Liver (tissue), 8 donors: ENCODE measurements at regions not wholly inside any gene's neighbourhood (a gene's known extent, or its start where the extent isn't known, plus 50 kb on each side); places are given as distances from the start of the nearest gene placed in this dataset.

ENCODE experiments used
- DNase-seq: peaks from one replicate; pipeline ENCODE4 v3.0.0-alpha.2; 2017; ENCODE audit warnings: low spot score
- H3K27ac ChIP-seq, 2 donors: one replicate each; pipeline ENCODE4 v1.7.0; 2013; ENCODE audit warnings: inconsistent platforms in 2 of 2, low read length in 2 of 2, control low read depth in 1 of 2, low read depth in 1 of 2, mild to moderate bottlenecking in 1 of 2
- H3K27me3 ChIP-seq, 4 donors: one replicate each; pipeline versions ENCODE4 v1.6.1 to v1.7.0; 2013; ENCODE audit warnings: low read length in 3 of 4, inconsistent platforms in 1 of 4, mild to moderate bottlenecking in 1 of 4, moderate library complexity in 1 of 4; ENCODE audit not compliant: control insufficient read depth in 4 of 4, insufficient read depth in 4 of 4
- H3K36me3 ChIP-seq, 4 donors: one replicate each; pipeline versions ENCODE4 v1.6.1 to v1.7.0; 2013; ENCODE audit warnings: low read length in 3 of 4, mild to moderate bottlenecking in 3 of 4, low read depth in 1 of 4, moderate library complexity in 1 of 4; ENCODE audit not compliant: control insufficient read depth in 4 of 4, insufficient read depth in 3 of 4
- H3K4me1 ChIP-seq, 4 donors: one replicate each; pipeline versions ENCODE4 v1.6.1 to v1.7.0; 2013; ENCODE audit warnings: low read length in 3 of 4, mild to moderate bottlenecking in 3 of 4, moderate library complexity in 1 of 4; ENCODE audit not compliant: control insufficient read depth in 4 of 4, insufficient read depth in 4 of 4
- H3K4me3 ChIP-seq, 3 donors: one replicate each; pipeline versions ENCODE4 v1.6.1 to v1.7.0; 2013; ENCODE audit warnings: low read length in 3 of 3, control low read depth in 1 of 3, low read depth in 1 of 3, mild to moderate bottlenecking in 1 of 3
- H3K9ac ChIP-seq, 2 donors: one replicate each; pipeline ENCODE4 v1.7.0; 2013; ENCODE audit warnings: low read length in 2 of 2, mild to moderate bottlenecking in 2 of 2, moderate library complexity in 2 of 2, control low read depth in 1 of 2, low read depth in 1 of 2
- H3K9me3 ChIP-seq, 4 donors: one replicate each; pipeline versions ENCODE4 v1.6.1 to v1.7.0; 2013; ENCODE audit warnings: low read length in 3 of 4; ENCODE audit not compliant: control insufficient read depth in 4 of 4
- EGR1 ChIP-seq, 2 donors: IDR thresholded peaks; 2 replicates each; pipeline ENCODE4 v1.6.1; 2016 to 2018; ENCODE audit warnings: antibody characterized with exemption in 2 of 2, low read depth in 2 of 2
- FOXA1 ChIP-seq: IDR thresholded peaks from 2 replicates; pipeline ENCODE4 v1.6.1; 2016; ENCODE audit warnings: antibody characterized with exemption
- FOXA2 ChIP-seq: IDR thresholded peaks from 2 replicates; pipeline ENCODE4 v1.6.1; 2016; ENCODE audit warnings: antibody characterized with exemption
- GABPA ChIP-seq, 2 donors: IDR thresholded peaks in 1 of 2; conservative IDR thresholded peaks in 1 of 2; 2 replicates each; pipeline ENCODE4 v1.6.1; 2016; ENCODE audit warnings: antibody characterized with exemption in 2 of 2, mild to moderate bottlenecking in 1 of 2, moderate library complexity in 1 of 2
- HNF4A ChIP-seq, 2 donors: conservative IDR thresholded peaks; 2 replicates each; pipeline ENCODE4 v1.6.1; 2016; ENCODE audit warnings: antibody characterized with exemption in 2 of 2, mild to moderate bottlenecking in 2 of 2
- HNF4G ChIP-seq: IDR thresholded peaks from 2 replicates; pipeline ENCODE4 v1.6.1; 2016; ENCODE audit warnings: antibody characterized with exemption
- JUND ChIP-seq, 2 donors: IDR thresholded peaks; 2 replicates each; pipeline ENCODE4 v1.6.1; 2016; ENCODE audit warnings: antibody characterized with exemption in 2 of 2
- NR2F2 ChIP-seq: IDR thresholded peaks from 2 replicates; pipeline ENCODE4 v1.6.1; 2016; ENCODE audit warnings: antibody characterized with exemption
- RAD21 ChIP-seq, 2 donors: IDR thresholded peaks; 2 replicates each; pipeline ENCODE4 v1.6.1; 2016; ENCODE audit warnings: antibody characterized with exemption in 2 of 2, mild to moderate bottlenecking in 2 of 2
- RXRA ChIP-seq, 2 donors: IDR thresholded peaks; 2 replicates each; pipeline ENCODE4 v1.6.1; 2017 to 2018; ENCODE audit warnings: antibody characterized with exemption in 2 of 2, mild to moderate bottlenecking in 1 of 2
- SP1 ChIP-seq: IDR thresholded peaks from 2 replicates; pipeline ENCODE4 v1.6.1; 2018; ENCODE audit warnings: antibody characterized with exemption, mild to moderate bottlenecking
- TAF1 ChIP-seq: conservative IDR thresholded peaks from 2 replicates; pipeline ENCODE4 v1.6.1; 2016; ENCODE audit warnings: antibody characterized with exemption, mild to moderate bottlenecking
- YY1 ChIP-seq: IDR thresholded peaks from 2 replicates; pipeline ENCODE4 v1.6.1; 2016; ENCODE audit warnings: antibody characterized with exemption, mild to moderate bottlenecking
- WGBS: extraction: QIAGEN DNeasy Blood & Tissue Kit; methylation state at CpG from one replicate; pipeline ENCODE4 v1.1.7; 2013; 5-methylcytosine and 5-hydroxymethylcytosine counted together
- TF ChIP-seq, protein P1 (sequence below): IDR thresholded peaks from 2 replicates; pipeline ENCODE4 v1.6.1; 2016; ENCODE audit warnings: antibody characterized with exemption
- TF ChIP-seq, protein P2 (sequence below): IDR thresholded peaks from 2 replicates; pipeline ENCODE4 v1.6.1; 2016; ENCODE audit warnings: antibody characterized with exemption
- TF ChIP-seq, protein P3 (sequence below): IDR thresholded peaks from 2 replicates; pipeline ENCODE4 v1.6.1; 2016; ENCODE audit warnings: antibody characterized with exemption, mild to moderate bottlenecking
- TF ChIP-seq, protein P4 (sequence below): fragments of 150-350 bp; IDR thresholded peaks from 2 replicates; pipeline ENCODE4 v1.5.1; 2017; ENCODE audit warnings: improper control_type of control experiment, low read depth, low read length; ENCODE audit not compliant: missing input control
- TF ChIP-seq, protein P5 (sequence below): IDR thresholded peaks from 2 replicates; pipeline ENCODE4 v1.6.1; 2016; ENCODE audit warnings: antibody characterized with exemption
- donor health status: healthy.
- donor health status: healthy.
- donor health status: healthy.
- donor health status: healthy.
- donor health status: healthy.

DNA sequence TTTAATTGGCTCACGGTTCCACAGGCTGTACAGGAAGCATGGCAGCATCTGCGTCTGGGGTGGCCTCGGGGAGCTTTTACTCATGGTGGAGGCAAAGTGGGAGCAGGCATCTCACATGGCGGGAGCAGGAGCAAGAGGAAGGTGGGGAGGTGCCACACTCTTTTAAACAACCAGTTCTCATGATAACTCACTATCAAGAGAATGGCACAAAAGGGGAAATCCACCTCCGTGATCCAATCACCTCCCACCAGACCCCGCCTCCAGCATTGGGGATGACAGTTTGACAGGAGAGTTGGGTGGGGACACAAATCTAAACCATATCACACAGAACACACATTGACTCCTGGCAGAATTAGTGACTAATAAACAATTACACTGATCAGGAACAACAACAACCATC, 68.6 kb upstream of the ACKR3 start:
- DNase-seq, result no peak
- no peaks in the 10 kb centered on the region for H3K9me3 ChIP-seq
- TF ChIP-seq GABPA (IDR thresholded peaks at IDR 0.05 in 1 of 2, conservative IDR thresholded peaks at IDR 0.05 in 1 of 2), result no peak
- TF ChIP-seq HNF4A (conservative IDR thresholded peaks at IDR 0.05), result no peak
- TF ChIP-seq JUND (IDR thresholded peaks at IDR 0.05), result no peak
- no peak for TF ChIP-seq FOXA2
- no peak for TF ChIP-seq YY1
- TF ChIP-seq HNF4G, result no peak
- no peak for TF ChIP-seq TAF1
- TF ChIP-seq NR2F2, result no peak
- H3K27ac ChIP-seq, result no peak overlapping the region
- no peak overlapping the region for H3K9ac ChIP-seq
- WGBS, result 96% methylated on average over 6 of the region's 6 CpGs
- no peaks in the 10 kb centered on the region for H3K36me3 ChIP-seq
- H3K4me3 ChIP-seq, result no peak overlapping the region
- H3K27me3 ChIP-seq, result no peaks in the 10 kb centered on the region
- no peaks in the 10 kb centered on the region for H3K4me1 ChIP-seq

DNA sequence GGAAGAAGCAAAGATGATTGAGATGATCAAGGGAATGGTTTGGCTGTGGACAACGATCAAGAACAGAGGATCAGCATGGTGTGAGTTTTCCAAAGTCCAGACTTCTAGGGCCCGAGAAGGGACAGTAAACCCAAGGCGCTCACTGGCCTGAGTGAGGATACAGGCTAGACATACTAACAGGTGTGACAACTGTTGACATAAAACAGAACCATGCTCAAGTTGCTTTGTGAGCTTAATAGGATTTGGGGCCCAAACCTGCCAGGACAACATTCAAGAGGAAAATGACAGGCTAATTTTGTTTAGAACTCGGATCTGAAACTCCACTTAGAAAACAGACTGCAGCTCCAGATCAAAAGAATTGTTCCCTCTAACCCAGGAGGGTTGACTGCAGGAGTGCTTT, 68.1 kb upstream of the ACKR3 start:
- no peak overlapping the region for H3K9ac ChIP-seq
- H3K36me3 ChIP-seq, result no peaks in the 10 kb centered on the region
- WGBS, result 92% methylated on average over 4 of the region's 4 CpGs
- H3K4me3 ChIP-seq, result no peak overlapping the region
- H3K27me3 ChIP-seq, result no peaks in the 10 kb centered on the region
- H3K4me1 ChIP-seq, result no peaks in the 10 kb centered on the region
- no peak for DNase-seq
- TF ChIP-seq YY1 (no peak), RXRA (IDR thresholded peaks at IDR 0.05) (no peak), NR2F2 (no peak), RAD21 (IDR thresholded peaks at IDR 0.05) (no peak), SP1 (no peak), FOXA2 (no peak), GABPA (IDR thresholded peaks at IDR 0.05 in 1 of 2, conservative IDR thresholded peaks at IDR 0.05 in 1 of 2) (no peak), FOXA1 (no peak), TAF1 (no peak), HNF4G (no peak), JUND (IDR thresholded peaks at IDR 0.05) (no peak), HNF4A (conservative IDR thresholded peaks at IDR 0.05) (no peak), EGR1 (IDR thresholded peaks at IDR 0.05; ENCODE audit: low read depth in 2 of 2) (no peak)
- TF ChIP-seq, protein P1, sequence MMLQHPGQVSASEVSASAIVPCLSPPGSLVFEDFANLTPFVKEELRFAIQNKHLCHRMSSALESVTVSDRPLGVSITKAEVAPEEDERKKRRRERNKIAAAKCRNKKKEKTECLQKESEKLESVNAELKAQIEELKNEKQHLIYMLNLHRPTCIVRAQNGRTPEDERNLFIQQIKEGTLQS, result no peak
- TF ChIP-seq, protein P2, sequence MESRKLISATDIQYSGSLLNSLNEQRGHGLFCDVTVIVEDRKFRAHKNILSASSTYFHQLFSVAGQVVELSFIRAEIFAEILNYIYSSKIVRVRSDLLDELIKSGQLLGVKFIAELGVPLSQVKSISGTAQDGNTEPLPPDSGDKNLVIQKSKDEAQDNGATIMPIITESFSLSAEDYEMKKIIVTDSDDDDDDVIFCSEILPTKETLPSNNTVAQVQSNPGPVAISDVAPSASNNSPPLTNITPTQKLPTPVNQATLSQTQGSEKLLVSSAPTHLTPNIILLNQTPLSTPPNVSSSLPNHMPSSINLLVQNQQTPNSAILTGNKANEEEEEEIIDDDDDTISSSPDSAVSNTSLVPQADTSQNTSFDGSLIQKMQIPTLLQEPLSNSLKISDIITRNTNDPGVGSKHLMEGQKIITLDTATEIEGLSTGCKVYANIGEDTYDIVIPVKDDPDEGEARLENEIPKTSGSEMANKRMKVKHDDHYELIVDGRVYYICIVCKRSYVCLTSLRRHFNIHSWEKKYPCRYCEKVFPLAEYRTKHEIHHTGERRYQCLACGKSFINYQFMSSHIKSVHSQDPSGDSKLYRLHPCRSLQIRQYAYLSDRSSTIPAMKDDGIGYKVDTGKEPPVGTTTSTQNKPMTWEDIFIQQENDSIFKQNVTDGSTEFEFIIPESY, result no peak
- TF ChIP-seq, protein P3, sequence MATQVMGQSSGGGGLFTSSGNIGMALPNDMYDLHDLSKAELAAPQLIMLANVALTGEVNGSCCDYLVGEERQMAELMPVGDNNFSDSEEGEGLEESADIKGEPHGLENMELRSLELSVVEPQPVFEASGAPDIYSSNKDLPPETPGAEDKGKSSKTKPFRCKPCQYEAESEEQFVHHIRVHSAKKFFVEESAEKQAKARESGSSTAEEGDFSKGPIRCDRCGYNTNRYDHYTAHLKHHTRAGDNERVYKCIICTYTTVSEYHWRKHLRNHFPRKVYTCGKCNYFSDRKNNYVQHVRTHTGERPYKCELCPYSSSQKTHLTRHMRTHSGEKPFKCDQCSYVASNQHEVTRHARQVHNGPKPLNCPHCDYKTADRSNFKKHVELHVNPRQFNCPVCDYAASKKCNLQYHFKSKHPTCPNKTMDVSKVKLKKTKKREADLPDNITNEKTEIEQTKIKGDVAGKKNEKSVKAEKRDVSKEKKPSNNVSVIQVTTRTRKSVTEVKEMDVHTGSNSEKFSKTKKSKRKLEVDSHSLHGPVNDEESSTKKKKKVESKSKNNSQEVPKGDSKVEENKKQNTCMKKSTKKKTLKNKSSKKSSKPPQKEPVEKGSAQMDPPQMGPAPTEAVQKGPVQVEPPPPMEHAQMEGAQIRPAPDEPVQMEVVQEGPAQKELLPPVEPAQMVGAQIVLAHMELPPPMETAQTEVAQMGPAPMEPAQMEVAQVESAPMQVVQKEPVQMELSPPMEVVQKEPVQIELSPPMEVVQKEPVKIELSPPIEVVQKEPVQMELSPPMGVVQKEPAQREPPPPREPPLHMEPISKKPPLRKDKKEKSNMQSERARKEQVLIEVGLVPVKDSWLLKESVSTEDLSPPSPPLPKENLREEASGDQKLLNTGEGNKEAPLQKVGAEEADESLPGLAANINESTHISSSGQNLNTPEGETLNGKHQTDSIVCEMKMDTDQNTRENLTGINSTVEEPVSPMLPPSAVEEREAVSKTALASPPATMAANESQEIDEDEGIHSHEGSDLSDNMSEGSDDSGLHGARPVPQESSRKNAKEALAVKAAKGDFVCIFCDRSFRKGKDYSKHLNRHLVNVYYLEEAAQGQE, result no peak
- TF ChIP-seq, protein P4, sequence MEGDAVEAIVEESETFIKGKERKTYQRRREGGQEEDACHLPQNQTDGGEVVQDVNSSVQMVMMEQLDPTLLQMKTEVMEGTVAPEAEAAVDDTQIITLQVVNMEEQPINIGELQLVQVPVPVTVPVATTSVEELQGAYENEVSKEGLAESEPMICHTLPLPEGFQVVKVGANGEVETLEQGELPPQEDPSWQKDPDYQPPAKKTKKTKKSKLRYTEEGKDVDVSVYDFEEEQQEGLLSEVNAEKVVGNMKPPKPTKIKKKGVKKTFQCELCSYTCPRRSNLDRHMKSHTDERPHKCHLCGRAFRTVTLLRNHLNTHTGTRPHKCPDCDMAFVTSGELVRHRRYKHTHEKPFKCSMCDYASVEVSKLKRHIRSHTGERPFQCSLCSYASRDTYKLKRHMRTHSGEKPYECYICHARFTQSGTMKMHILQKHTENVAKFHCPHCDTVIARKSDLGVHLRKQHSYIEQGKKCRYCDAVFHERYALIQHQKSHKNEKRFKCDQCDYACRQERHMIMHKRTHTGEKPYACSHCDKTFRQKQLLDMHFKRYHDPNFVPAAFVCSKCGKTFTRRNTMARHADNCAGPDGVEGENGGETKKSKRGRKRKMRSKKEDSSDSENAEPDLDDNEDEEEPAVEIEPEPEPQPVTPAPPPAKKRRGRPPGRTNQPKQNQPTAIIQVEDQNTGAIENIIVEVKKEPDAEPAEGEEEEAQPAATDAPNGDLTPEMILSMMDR, result no peak
- TF ChIP-seq, protein P5, sequence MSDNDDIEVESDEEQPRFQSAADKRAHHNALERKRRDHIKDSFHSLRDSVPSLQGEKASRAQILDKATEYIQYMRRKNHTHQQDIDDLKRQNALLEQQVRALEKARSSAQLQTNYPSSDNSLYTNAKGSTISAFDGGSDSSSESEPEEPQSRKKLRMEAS, result no peak
- H3K9me3 ChIP-seq, result no peaks in the 10 kb centered on the region
- H3K27ac ChIP-seq, result no peak overlapping the region
